ENCODE measurements at regions not wholly inside any gene's neighbourhood (a gene's known extent, or its start where the extent isn't known, plus 50 kb on each side); places are given as distances from the start of the nearest gene placed in this dataset.

DNA sequence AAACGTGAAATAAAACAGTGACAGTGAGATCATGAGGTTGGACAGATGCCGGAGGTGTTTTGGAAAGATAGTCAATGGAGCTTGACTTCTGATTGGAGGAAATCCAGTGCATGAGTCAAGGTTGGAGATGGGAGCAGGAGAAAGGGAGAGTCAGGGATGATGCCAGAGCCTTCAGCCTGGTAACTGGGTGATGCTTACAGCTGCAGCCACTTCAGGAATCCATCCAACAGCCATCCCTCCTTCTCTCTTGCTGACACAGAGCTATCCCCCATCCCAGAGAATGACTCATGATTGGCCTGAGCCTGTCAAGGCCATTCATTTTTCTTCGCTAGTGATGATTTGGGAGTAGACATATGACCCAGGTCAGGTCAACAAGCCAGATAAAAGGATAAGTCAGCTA is 112.8 kb downstream of the SAMD5 start:
- ChIA-PET POLR2A (no interaction called here), CTCF (no interaction called here)
- DNase-seq = no peak
- intact Hi-C loops (cut with micrococcal nuclease) = no loop called here
- no peak overlapping the region for H3K4me3 Mint-ChIP-seq
- H3K36me3 Mint-ChIP-seq = no peaks in the 10 kb centered on the region
- no peaks in the 10 kb centered on the region for H3K27me3 Mint-ChIP-seq
- no peak overlapping the region for H3K27ac Mint-ChIP-seq
- H3K9me3 Mint-ChIP-seq = no peaks in the 10 kb centered on the region
- no peaks in the 10 kb centered on the region for H3K4me1 Mint-ChIP-seq (ENCODE audit: low read depth)

DNA sequence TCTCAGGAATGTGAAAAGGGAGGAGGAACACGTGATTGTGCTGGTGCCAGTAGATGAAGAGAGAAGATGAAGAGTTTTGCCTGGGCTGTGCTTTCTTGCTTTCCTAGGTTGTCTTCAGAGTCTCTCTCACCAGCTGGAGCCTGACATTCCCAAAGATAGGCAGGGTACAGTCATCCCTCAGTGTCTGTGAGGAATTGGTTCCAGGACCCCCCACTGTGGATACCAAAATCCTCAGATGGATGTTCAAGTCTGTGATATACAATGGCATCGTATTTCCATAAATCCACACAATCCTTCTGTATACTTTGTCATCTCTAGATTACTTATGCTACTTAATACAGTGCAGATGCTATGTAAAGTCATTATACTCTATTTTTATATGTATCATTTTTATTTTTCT is 113.5 kb downstream of the SAMD5 start:
- Mint-ChIP-seq H3K36me3 (no peaks in the 10 kb centered on the region), H3K4me3 (no peak overlapping the region), H3K4me1 (ENCODE audit: low read depth) (no peaks in the 10 kb centered on the region), H3K27me3 (no peaks in the 10 kb centered on the region), H3K27ac (no peak overlapping the region), H3K9me3 (no peaks in the 10 kb centered on the region)
- no peak for DNase-seq
- intact Hi-C loops (cut with micrococcal nuclease) = no loop called here
- ChIA-PET POLR2A (no interaction called here), CTCF (no interaction called here)

DNA sequence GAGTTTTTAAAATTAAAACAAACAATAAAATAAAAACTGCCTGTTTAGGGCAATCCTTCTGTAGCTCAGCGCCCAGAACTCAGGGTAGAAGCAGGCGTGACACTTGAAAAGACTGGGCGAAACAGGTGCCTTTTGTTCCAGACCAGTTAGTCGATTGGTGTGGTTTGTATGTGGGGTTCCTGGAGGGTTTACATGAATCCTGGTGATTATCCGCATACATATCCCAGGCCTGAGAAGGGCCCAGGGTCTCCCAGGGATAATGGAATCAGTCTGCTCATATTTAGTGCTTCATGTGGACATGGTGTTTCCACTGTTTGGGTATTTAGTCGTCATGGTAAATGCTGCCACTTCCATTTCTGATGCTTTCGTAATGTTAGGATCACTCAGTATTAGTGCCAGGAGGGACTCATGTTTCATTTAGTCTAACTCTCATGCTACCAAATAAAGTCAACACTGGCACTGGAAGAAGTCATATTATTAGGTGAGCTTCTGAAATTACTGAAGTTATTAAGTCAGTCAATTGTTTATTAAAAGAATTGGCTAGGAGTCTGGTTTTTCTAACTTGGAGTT is 116.5 kb downstream of the SAMD5 start:
- Mint-ChIP-seq H3K4me3 (no peak overlapping the region), H3K4me1 (ENCODE audit: low read depth) (no peaks in the 10 kb centered on the region), H3K27ac (no peak overlapping the region), H3K27me3 (no peaks in the 10 kb centered on the region), H3K36me3 (no peaks in the 10 kb centered on the region), H3K9me3 (no peaks in the 10 kb centered on the region)
- ChIA-PET POLR2A (no interaction called here), CTCF (no interaction called here)
- no peak for DNase-seq
- intact Hi-C loops (cut with micrococcal nuclease) = no loop called here

DNA sequence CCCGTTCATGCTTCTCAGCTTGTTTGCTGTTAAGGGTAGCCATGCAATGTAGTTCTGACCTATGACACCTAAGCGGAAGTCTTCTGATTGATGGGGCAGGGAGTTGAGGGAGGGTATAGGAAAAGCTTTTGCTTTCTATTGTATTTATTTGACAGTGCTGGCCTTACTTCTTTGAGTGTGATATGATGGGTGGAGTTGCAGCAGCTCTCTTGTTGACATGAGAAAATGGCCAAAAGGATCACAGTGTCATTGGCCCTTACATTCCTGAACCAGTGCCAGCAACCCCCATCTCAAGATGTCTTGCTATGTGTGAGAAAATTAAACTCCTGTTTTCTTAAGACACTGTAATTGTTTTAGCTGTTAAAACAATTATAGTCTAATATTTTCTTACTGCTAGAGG is 117.5 kb downstream of the SAMD5 start:
- H3K36me3 Mint-ChIP-seq = no peaks in the 10 kb centered on the region
- no peak overlapping the region for H3K27ac Mint-ChIP-seq
- no peaks in the 10 kb centered on the region for H3K27me3 Mint-ChIP-seq
- H3K4me1 Mint-ChIP-seq (ENCODE audit: low read depth) = no peaks in the 10 kb centered on the region
- no peak overlapping the region for H3K4me3 Mint-ChIP-seq
- H3K9me3 Mint-ChIP-seq = peaks cover 4% of the 10 kb centered on the region
- intact Hi-C loops (cut with micrococcal nuclease) = no loop called here
- CTCF ChIA-PET = no interaction called here
- no peak for DNase-seq
- POLR2A ChIA-PET = no interaction called here

DNA sequence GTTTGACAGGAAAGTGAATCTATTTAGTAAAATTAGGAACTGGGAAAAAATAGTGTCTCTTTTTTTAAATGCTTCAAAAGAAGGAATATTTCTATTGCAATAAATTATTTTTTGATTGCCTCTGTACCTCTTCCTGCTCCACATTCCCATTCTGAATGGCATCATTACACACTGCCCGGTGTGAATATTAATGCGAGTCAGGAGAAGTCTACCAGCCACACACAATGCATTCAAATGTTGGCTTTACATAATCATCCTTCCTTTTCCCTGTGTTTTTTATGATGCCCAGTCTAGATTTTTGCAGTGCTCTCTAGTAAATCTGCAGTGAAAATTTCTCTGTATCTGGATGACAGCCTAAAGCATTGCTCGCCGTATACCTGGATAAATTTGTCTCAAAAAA is 118.9 kb downstream of the SAMD5 start:
- Mint-ChIP-seq H3K4me3 (no peak overlapping the region), H3K4me1 (ENCODE audit: low read depth) (no peaks in the 10 kb centered on the region), H3K9me3 (peaks cover 4% of the 10 kb centered on the region), H3K27ac (no peak overlapping the region), H3K27me3 (no peaks in the 10 kb centered on the region), H3K36me3 (no peaks in the 10 kb centered on the region)
- DNase-seq = no peak
- CTCF ChIA-PET = no interaction called here
- POLR2A ChIA-PET = no interaction called here
- intact Hi-C loops (cut with micrococcal nuclease) = no loop called here

DNA sequence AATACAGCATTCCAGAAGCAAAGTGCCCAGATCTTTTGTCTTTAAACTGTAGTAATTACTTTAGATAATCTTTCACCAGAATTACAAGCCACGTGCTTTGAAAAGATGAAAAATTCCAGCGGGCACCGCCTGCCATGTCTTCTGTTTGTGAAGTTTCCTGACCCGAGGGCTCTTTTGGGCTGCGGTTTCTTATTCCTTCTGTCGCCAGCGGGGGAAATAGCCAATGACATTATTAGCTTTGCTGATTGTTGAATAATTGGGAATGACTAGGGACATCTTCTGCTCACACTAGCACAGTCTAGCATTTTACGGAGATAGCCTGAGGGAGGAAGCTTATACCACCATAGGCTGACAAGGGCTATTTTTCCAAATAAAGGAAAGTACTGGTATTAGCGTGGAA is 124.7 kb downstream of the SAMD5 start:
- Mint-ChIP-seq H3K36me3 (no peaks in the 10 kb centered on the region), H3K9me3 (peaks cover 13% of the 10 kb centered on the region), H3K27ac (no peak overlapping the region), H3K4me3 (no peak overlapping the region), H3K4me1 (ENCODE audit: low read depth) (no peaks in the 10 kb centered on the region), H3K27me3 (no peaks in the 10 kb centered on the region)
- ChIA-PET POLR2A (no interaction called here), CTCF (no interaction called here)
- DNase-seq = no peak
- intact Hi-C loops (cut with micrococcal nuclease) = no loop called here

DNA sequence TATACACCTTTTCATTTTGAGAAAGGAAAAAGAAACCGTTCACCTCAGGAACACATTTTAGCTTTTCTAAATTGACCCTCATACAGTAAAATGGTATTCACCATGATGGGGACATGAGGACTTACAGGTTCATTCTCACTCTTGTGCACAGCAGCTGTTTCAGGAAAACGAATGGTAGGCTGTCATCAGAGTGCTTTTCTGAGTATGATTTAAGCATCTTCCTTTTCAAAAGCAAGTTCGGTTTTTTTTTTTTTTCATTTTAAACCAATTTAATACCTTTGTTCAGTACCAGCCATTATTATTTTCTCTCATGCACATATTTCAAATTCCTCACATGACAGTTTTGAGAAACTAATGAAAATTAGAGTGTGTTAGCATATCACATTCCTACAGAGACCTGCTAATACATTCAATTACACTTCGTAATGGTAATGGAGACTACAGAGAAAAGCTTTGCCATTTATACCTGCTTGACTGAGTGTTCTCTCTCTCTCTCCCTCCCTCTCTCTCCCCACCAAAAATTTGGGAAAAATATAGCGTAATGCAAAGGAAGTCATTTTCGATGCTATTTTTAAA is 129.2 kb downstream of the SAMD5 start:
- Mint-ChIP-seq H3K27me3 (peaks cover 2% of the 10 kb centered on the region), H3K27ac (no peak overlapping the region), H3K4me3 (no peak overlapping the region), H3K9me3 (peaks cover 9% of the 10 kb centered on the region), H3K4me1 (ENCODE audit: low read depth) (no peaks in the 10 kb centered on the region), H3K36me3 (no peaks in the 10 kb centered on the region)
- no peak for DNase-seq
- CTCF ChIA-PET = no interaction called here
- POLR2A ChIA-PET = no interaction called here
- intact Hi-C loops (cut with micrococcal nuclease) = no loop called here

DNA sequence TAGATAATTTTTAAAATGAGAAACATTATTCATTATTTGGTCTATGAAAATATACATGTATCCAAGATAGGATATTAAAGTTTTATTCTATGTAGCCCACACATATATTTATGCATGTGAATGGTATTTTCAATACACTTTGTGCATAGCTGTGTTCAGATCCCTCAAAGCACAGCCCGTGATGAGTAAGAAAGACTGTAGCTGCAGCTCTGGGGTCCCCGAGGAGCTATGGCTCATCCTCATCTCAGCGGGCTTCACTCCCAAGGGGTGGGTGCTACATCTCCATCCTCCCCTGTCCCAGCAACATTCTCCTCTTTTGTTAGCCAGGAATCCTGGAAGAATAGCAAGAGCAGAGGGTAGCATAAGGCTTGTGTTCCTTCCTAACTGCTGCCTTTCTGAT is 130.8 kb downstream of the SAMD5 start:
- DNase-seq = no peak
- Mint-ChIP-seq H3K27me3 (peaks cover 2% of the 10 kb centered on the region), H3K4me3 (no peak overlapping the region), H3K36me3 (no peaks in the 10 kb centered on the region), H3K4me1 (ENCODE audit: low read depth) (no peaks in the 10 kb centered on the region), H3K27ac (no peak overlapping the region), H3K9me3 (peaks cover 6% of the 10 kb centered on the region)
- intact Hi-C loops (cut with micrococcal nuclease) = no loop called here
- POLR2A ChIA-PET = no interaction called here
- CTCF ChIA-PET = no interaction called here

DNA sequence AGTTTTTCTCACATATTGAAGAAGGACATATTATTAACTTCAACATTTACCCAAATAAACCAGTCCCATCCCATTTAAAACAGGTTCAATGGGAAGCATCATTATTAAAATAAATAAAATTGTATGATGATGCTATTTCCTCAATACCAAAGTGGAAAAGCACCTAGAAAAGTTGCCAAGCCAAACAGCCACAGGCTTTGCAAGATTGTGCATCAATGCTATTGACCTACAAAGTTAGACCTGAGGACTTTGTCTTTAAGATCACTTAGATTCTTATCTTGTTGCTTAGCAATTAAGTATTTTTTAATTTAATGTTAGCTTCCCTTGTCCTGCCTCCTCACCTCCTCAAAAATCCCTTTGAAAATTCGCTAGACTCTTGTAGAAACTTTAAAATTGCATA is 132.1 kb downstream of the SAMD5 start:
- Mint-ChIP-seq H3K9me3 (no peaks in the 10 kb centered on the region), H3K36me3 (no peaks in the 10 kb centered on the region), H3K27ac (no peak overlapping the region), H3K27me3 (peaks cover 2% of the 10 kb centered on the region), H3K4me3 (no peak overlapping the region), H3K4me1 (ENCODE audit: low read depth) (no peaks in the 10 kb centered on the region)
- DNase-seq = no peak
- ChIA-PET CTCF (no interaction called here), POLR2A (no interaction called here)
- intact Hi-C loops (cut with micrococcal nuclease) = no loop called here

DNA sequence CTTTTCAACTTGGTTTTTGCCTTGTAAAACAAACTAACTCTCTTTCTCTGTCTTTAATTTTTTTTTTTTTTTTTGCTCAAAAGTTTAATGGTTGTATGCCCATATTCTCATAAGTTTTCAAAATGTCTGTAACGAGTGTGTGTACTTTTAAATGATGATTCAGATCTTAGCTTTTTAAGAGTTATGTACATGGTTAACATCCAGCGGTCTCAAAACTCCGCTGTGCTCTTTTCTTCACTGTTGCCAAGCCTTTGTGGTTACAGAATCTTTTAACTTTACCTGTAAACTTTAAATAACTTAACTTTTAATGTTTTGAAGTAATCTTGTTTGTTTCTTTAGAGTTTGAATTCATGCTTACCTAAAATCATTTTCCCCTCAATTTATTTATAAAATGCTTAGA is 133.0 kb downstream of the SAMD5 start:
- H3K27me3 Mint-ChIP-seq = peaks cover 2% of the 10 kb centered on the region

DNA sequence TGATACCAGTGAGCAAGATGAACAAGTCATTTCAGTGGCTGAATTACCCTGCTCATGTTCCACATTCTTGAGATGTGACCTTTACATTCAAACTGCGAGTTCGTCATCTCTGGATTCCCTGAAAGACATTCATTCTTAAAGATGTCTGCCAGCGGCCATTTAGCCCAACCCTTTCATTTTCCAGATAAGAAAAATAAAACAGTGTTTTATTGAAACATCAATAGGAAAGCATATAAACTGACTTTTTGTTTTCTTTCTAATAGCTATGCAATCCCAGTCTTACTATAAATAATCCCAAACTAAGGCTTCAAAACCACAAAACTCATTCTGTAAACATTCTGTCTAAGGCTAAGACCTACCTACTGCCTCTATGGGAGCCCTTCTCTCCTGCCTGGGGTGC is 134.0 kb downstream of the SAMD5 start:
- CTCF ChIA-PET = no interaction called here
- H3K9me3 Mint-ChIP-seq = no peaks in the 10 kb centered on the region
- H3K36me3 Mint-ChIP-seq = no peaks in the 10 kb centered on the region
- peaks cover 2% of the 10 kb centered on the region for H3K27me3 Mint-ChIP-seq
- no peak overlapping the region for H3K4me3 Mint-ChIP-seq
- intact Hi-C loops (cut with micrococcal nuclease) = no loop called here
- no peak for DNase-seq
- H3K4me1 Mint-ChIP-seq (ENCODE audit: low read depth) = no peaks in the 10 kb centered on the region
- POLR2A ChIA-PET = no interaction called here
- no peak overlapping the region for H3K27ac Mint-ChIP-seq

More for the DNA sequence above, 133.0 kb downstream of the SAMD5 start:
- Mint-ChIP-seq H3K4me1 (ENCODE audit: low read depth) (no peaks in the 10 kb centered on the region), H3K4me3 (no peak overlapping the region), H3K9me3 (no peaks in the 10 kb centered on the region), H3K36me3 (no peaks in the 10 kb centered on the region), H3K27ac (no peak overlapping the region)
- CTCF ChIA-PET = interaction anchor here (0.7 kb wide), 1 partner anchor 61 kb away, joined by 3 read pairs; no protein-coding TSS in a partner anchor
- DNase-seq = no peak
- intact Hi-C loops (cut with micrococcal nuclease) = no loop called here
- POLR2A ChIA-PET = no interaction called here

DNA sequence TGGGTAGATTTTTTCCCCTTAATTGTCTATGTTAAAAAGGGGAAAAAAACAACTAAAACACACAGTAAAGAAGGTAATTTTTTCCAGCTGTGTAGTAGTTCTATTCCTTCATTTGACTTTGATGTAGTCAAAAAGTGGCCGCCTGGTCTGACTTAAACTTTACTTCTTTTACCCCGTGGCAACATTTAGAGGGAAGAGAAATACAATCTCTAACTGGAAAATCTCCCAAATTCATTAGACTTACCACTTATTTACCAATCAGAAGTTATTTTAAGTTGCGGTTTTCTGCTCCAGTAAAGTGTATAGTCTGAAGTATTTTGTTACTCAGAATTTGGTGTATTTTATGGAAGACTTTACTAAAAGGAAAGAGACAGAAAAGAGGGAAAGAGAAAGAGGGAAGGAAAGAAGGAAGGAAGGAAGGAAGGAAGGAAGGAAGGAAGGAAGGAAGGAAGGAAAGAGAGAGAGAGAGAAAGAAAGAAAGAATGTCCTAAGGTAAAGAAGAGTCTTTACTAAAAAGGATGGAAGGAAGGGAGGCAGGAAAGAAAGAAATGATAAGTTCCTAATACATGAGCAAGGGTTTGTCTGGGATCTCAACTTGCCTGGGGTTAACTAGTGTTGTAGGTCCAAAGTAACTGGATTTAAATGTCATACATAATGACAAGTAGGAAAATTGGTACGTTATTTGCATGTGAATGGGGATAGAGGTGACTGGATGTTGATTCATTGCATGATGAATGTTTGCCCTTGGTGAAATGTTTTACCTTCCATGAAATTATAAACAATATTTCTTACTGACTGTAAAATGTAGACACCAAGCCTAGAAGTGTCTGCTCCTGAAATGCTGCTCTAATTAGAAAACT is 135.1 kb downstream of the SAMD5 start:
- no peaks in the 10 kb centered on the region for H3K36me3 Mint-ChIP-seq
- ChIA-PET CTCF (no interaction called here), POLR2A (no interaction called here)
- H3K4me3 Mint-ChIP-seq = no peak overlapping the region
- no peak overlapping the region for H3K27ac Mint-ChIP-seq
- H3K4me1 Mint-ChIP-seq (ENCODE audit: low read depth) = no peaks in the 10 kb centered on the region
- intact Hi-C loops (cut with micrococcal nuclease) = no loop called here
- no peak for DNase-seq
- no peaks in the 10 kb centered on the region for H3K9me3 Mint-ChIP-seq
- H3K27me3 Mint-ChIP-seq = peaks cover 2% of the 10 kb centered on the region

DNA sequence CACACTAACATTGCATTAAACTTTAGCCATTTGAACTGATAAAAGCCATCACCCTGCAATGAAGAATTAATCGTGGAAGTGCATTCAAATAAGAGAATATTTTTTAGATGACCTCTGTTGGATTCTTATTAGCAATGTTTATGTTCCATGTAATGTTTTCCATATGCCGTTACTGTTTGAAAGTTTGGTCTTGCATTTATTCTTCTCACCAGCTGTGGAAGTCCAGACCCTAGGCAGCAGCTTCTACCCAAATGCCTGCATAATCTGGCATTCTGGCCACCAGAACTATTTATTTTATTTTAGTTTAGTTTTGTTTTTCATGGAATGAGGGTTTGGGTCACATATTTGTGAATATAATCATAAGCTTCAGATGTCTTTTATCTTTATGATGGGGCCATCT is 140.4 kb downstream of the SAMD5 start:
- Mint-ChIP-seq H3K4me3 (no peak overlapping the region), H3K9me3 (no peaks in the 10 kb centered on the region), H3K36me3 (no peaks in the 10 kb centered on the region), H3K27ac (no peak overlapping the region), H3K4me1 (ENCODE audit: low read depth) (no peaks in the 10 kb centered on the region), H3K27me3 (no peaks in the 10 kb centered on the region)
- no peak for DNase-seq
- CTCF ChIA-PET = no interaction called here
- intact Hi-C loops (cut with micrococcal nuclease) = no loop called here
- POLR2A ChIA-PET = no interaction called here
